Adrenal gland (tissue), 5 donors: ENCODE measurements at regions not wholly inside any gene's neighbourhood (a gene's known extent, or its start where the extent isn't known, plus 50 kb on each side); places are given as distances from the start of the nearest gene placed in this dataset.

Source experiments
- CTCF ChIP-seq, 6 experiments: fragments of 450-650 bp in 4 of 6; fragments of 200-600 bp in 2 of 6; sonication (generic) in 1 of 6; IDR thresholded peaks; 1 replicate in 5 of 6; 2 replicates in 1 of 6; pipeline versions ENCODE4 v1.5.1 to v1.8.0; 2016 to 2021; ENCODE audit warnings: antibody characterized with exemption in 6 of 6, mild to moderate bottlenecking in 2 of 6, moderate library complexity in 1 of 6
- POLR2A ChIP-seq, 2 donors: fragments of 450-650 bp; IDR thresholded peaks; one replicate each; pipeline ENCODE4 v1.6.1; 2017; ENCODE audit warnings: antibody characterized with exemption in 2 of 2, mild to moderate bottlenecking in 2 of 2, moderate library complexity in 1 of 2
- donor health status: DM: no; HTN: no; CAD: no.

- TF ChIP-seq CTCF (IDR thresholded peaks at IDR 0.05), result no peak
- TF ChIP-seq POLR2A (IDR thresholded peaks at IDR 0.05), result no peak
These were observed 300.8 kb downstream of the NDUFA10 start for GRCh38 chr2:239724194-239724849.
